ENCODE measurements at regions not wholly inside any gene's neighbourhood (a gene's known extent, or its start where the extent isn't known, plus 50 kb on each side); places are given as distances from the start of the nearest gene placed in this dataset.

DNA sequence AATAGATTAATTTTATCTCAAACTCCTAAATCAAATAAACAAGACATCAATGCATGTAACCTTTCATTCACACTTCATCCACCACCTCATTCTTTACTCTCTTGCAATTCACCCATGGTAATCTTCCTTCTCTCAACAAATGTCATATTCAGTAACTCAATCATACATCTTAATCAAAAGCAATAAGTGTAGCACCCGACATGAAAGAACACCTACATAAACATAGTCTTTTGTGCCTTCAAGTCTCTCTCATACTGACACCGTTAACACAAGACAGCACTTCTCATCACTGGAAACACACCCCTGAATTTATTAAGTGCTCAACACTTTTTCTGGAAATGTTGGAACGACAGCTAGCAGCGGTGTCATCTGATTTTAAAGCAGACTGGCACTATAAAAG lies 225.9 kb downstream of the TTLL7 start:
- Mint-ChIP-seq H3K9me3 (no peaks in the 10 kb centered on the region), H3K4me3 (no peak overlapping the region), H3K27ac (no peak overlapping the region), H3K27me3 (ENCODE audit: low read depth) (peaks cover 12% of the 10 kb centered on the region), H3K36me3 (no peaks in the 10 kb centered on the region), H3K4me1 (peaks cover 19% of the 10 kb centered on the region)
- TF ChIP-seq, protein P1, sequence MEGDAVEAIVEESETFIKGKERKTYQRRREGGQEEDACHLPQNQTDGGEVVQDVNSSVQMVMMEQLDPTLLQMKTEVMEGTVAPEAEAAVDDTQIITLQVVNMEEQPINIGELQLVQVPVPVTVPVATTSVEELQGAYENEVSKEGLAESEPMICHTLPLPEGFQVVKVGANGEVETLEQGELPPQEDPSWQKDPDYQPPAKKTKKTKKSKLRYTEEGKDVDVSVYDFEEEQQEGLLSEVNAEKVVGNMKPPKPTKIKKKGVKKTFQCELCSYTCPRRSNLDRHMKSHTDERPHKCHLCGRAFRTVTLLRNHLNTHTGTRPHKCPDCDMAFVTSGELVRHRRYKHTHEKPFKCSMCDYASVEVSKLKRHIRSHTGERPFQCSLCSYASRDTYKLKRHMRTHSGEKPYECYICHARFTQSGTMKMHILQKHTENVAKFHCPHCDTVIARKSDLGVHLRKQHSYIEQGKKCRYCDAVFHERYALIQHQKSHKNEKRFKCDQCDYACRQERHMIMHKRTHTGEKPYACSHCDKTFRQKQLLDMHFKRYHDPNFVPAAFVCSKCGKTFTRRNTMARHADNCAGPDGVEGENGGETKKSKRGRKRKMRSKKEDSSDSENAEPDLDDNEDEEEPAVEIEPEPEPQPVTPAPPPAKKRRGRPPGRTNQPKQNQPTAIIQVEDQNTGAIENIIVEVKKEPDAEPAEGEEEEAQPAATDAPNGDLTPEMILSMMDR (IDR thresholded peaks at IDR 0.05; ENCODE audit: unreplicated experiment) = no peak
- no peak for DNase-seq (ENCODE audit: low spot score in 2 of 2, unreplicated experiment in 2 of 2)

DNA sequence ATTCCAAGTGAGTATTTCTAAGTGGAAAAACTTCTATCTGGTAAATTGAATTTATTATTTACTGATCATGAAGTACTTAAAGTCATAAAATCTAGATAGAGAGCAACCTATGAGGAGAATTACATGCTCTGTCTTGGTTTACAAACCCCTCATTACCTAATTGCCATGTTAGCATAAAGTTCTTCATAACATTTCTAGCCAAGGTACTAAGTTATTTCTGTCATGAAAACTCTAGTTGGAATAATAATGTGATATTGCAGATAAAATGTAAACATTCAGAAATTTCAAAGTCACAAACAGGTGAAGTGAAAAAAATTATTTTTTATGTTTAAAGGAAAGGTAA lies 228.6 kb downstream of the TTLL7 start:
- H3K27ac Mint-ChIP-seq = no peak overlapping the region
- peaks cover 7% of the 10 kb centered on the region for H3K27me3 Mint-ChIP-seq (ENCODE audit: low read depth)
- DNase-seq (ENCODE audit: low spot score in 2 of 2, unreplicated experiment in 2 of 2) = no peak
- no peak overlapping the region for H3K4me3 Mint-ChIP-seq
- no peaks in the 10 kb centered on the region for H3K36me3 Mint-ChIP-seq
- no peaks in the 10 kb centered on the region for H3K9me3 Mint-ChIP-seq
- H3K4me1 Mint-ChIP-seq = peaks cover 22% of the 10 kb centered on the region
- TF ChIP-seq, protein P1 (IDR thresholded peaks at IDR 0.05; ENCODE audit: unreplicated experiment) = no peak

DNA sequence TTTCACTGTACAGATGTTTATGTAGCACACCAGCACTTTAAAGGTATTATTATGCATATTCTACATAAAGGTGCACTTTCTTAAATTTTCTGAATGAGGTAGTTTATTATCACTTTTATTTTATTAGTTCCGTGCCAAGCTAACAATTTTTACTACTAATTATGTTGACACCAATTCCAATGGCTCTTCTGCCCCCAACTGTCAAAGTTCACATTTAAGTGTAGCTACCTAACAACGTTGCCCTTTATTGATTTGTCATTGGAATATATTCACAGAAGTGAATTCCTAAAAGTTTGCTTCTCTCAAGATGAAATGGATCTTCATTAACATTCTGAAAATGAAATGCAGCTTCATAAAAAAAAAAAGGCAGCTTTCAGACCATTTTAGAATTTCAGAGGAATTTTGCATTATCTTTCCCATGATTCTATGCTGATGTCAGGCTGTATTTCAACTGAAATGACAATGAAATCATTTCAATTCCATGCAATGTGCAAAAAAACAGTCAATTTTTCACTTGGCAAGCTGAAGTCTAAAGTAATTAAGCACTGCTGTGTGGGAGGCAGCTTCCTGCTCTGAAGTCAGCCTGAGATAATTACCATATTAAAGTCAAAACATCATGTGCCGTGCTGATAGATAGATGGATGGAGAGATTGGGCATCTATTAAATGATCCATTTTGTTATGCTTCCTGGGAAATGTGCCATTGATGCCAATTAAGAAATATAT lies 229.2 kb downstream of the TTLL7 start:
- TF ChIP-seq, protein P1 (IDR thresholded peaks at IDR 0.05; ENCODE audit: unreplicated experiment) = no peak
- peaks cover 9% of the 10 kb centered on the region for H3K27me3 Mint-ChIP-seq (ENCODE audit: low read depth)
- DNase-seq (ENCODE audit: low spot score in 2 of 2, unreplicated experiment in 2 of 2) = no peak
- peaks cover 26% of the 10 kb centered on the region for H3K4me1 Mint-ChIP-seq
- no peaks in the 10 kb centered on the region for H3K9me3 Mint-ChIP-seq
- H3K36me3 Mint-ChIP-seq = no peaks in the 10 kb centered on the region
- no peak overlapping the region for H3K27ac Mint-ChIP-seq
- H3K4me3 Mint-ChIP-seq = no peak overlapping the region

DNA sequence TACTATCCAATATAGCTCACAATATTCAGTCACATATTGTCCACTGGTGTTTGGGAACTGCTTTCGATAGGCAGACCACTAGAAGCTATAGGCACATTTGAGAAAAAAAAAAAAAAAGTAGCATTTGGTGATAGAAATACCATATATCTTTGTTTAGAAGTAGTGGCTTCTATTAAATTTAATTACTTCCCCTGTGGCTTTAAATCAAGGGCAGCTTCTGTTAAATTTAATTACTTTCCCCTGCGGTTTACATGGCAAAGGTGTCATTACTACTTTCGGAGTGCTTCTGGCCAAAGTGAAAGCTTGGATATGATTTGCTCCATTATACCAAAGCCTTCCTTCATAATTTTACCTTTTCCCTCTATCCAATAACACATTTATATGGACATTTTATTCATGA lies 229.9 kb downstream of the TTLL7 start:
- Mint-ChIP-seq H3K36me3 (no peaks in the 10 kb centered on the region), H3K27ac (no peak overlapping the region), H3K9me3 (no peaks in the 10 kb centered on the region), H3K4me3 (no peak overlapping the region), H3K4me1 (peaks cover 32% of the 10 kb centered on the region), H3K27me3 (ENCODE audit: low read depth) (peaks cover 10% of the 10 kb centered on the region)
- TF ChIP-seq, protein P1 (IDR thresholded peaks at IDR 0.05; ENCODE audit: unreplicated experiment) = no peak
- DNase-seq (ENCODE audit: low spot score in 2 of 2, unreplicated experiment in 2 of 2) = no peak

DNA sequence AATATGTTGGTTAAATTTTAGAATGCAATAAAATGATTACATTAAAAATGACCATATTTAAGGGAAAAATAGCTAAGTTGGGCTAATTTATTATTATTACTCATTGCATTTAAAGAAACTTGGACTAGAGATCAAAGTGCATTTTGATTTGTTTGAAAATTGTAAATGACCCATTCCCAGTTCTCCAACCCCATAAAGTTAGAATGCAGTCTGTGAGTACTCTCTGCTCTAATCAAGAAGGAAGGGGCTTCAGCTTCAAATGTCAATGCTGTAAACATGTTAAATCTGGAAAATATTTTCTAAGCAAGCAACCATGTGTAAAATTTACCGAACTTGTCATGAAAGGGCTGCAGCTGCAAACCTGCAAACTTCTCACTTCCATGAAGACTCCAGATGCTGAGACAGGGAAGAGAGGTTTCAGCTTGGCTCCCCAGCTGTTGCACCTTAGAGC lies 232.7 kb downstream of the TTLL7 start:
- Mint-ChIP-seq H3K27me3 (ENCODE audit: low read depth) (peaks cover 3% of the 10 kb centered on the region), H3K9me3 (no peaks in the 10 kb centered on the region), H3K27ac (no peak overlapping the region), H3K4me1 (peaks cover 47% of the 10 kb centered on the region), H3K36me3 (no peaks in the 10 kb centered on the region), H3K4me3 (no peak overlapping the region)
- DNase-seq (ENCODE audit: low spot score in 2 of 2, unreplicated experiment in 2 of 2) = no peak
- TF ChIP-seq, protein P1 (IDR thresholded peaks at IDR 0.05; ENCODE audit: unreplicated experiment) = no peak
